BLaER1 treated with 17β-estradiol and CSF1 and Interleukin-3, amounts not matched to agents 10 nM and 100 nM (cell line): ENCODE measurements at regions not wholly inside any gene's neighbourhood (a gene's known extent, or its start where the extent isn't known, plus 50 kb on each side); places are given as distances from the start of the nearest gene placed in this dataset.

ENCODE experiments used
- H3K27ac ChIP-seq, 11 experiments: shearing (Covaris generic); formaldehyde crosslinking; 2 replicates each; pipeline ENCODE4 v1.8.1; 2022
- H3K27me3 ChIP-seq, 11 experiments: shearing (Covaris generic); formaldehyde crosslinking; 2 replicates each; pipeline ENCODE4 v1.8.1; 2022
- H3K36me3 ChIP-seq, 11 experiments: shearing (Covaris generic); formaldehyde crosslinking; 2 replicates each; pipeline ENCODE4 v1.8.1; 2022
- H3K4me1 ChIP-seq, 10 experiments: shearing (Covaris generic); formaldehyde crosslinking; 2 replicates each; pipeline ENCODE4 v1.8.1; 2022
- H3K4me2 ChIP-seq, 11 experiments: shearing (Covaris generic); formaldehyde crosslinking; 2 replicates each; pipeline ENCODE4 v1.8.1; 2022
- H3K4me3 ChIP-seq, 10 experiments: shearing (Covaris generic); formaldehyde crosslinking; 2 replicates each; pipeline ENCODE4 v1.8.1; 2022
- H3K9ac ChIP-seq, 11 experiments: shearing (Covaris generic); formaldehyde crosslinking; 2 replicates each; pipeline ENCODE4 v1.8.1; 2022
- H3K9me3 ChIP-seq, 11 experiments: shearing (Covaris generic); formaldehyde crosslinking; replicated peaks in 1 of 11; 2 replicates each; pipeline ENCODE4 v1.8.1; 2022
- H4K20me1 ChIP-seq, 11 experiments: shearing (Covaris generic); formaldehyde crosslinking; 2 replicates each; pipeline ENCODE4 v1.8.1; 2022
- Cebpa-rat ChIP-seq, 11 experiments: shearing (Covaris generic); IDR thresholded peaks; 2 replicates each; pipeline ENCODE4 v1.8.1; 2022

GRCh38 chr7:42699380-42700178, 212.3 kb downstream of the C7orf25 start:
- H4K20me1 ChIP-seq: no peaks in the 10 kb centered on the region
- no peak for TF ChIP-seq Cebpa-rat (IDR thresholded peaks at IDR 0.05)
- H3K27ac ChIP-seq: no peak overlapping the region
- H3K9ac ChIP-seq: no peak overlapping the region
- H3K9me3 ChIP-seq: no peaks in the 10 kb centered on the region
- no peaks in the 10 kb centered on the region for H3K27me3 ChIP-seq
- no peak overlapping the region for H3K4me3 ChIP-seq
- H3K4me2 ChIP-seq: no peak overlapping the region
- H3K36me3 ChIP-seq: no peaks in the 10 kb centered on the region
- H3K4me1 ChIP-seq: no peaks in the 10 kb centered on the region

GRCh38 chr7:42698600-42699374, 213.1 kb downstream of the C7orf25 start:
- Histone ChIP-seq H3K27ac (no peak overlapping the region), H3K4me1 (no peaks in the 10 kb centered on the region), H3K36me3 (no peaks in the 10 kb centered on the region), H3K27me3 (no peaks in the 10 kb centered on the region), H3K9me3 (no peaks in the 10 kb centered on the region), H3K4me3 (no peak overlapping the region), H4K20me1 (no peaks in the 10 kb centered on the region), H3K9ac (no peak overlapping the region), H3K4me2 (no peak overlapping the region)
- TF ChIP-seq Cebpa-rat (IDR thresholded peaks at IDR 0.05): no peak

GRCh38 chr7:42694894-42695507, 216.9 kb downstream of the C7orf25 start:
- peaks cover 0 to under 1% (median 0%) of the 10 kb centered on the region in 11 experiments; a peak in 1 of 22 replicates for H3K9me3 ChIP-seq
- no peak overlapping the region for H3K27ac ChIP-seq
- H3K4me2 ChIP-seq: no peak overlapping the region
- H4K20me1 ChIP-seq: no peaks in the 10 kb centered on the region
- TF ChIP-seq Cebpa-rat (IDR thresholded peaks at IDR 0.05): no peak
- no peaks in the 10 kb centered on the region for H3K27me3 ChIP-seq
- H3K36me3 ChIP-seq: no peaks in the 10 kb centered on the region
- H3K9ac ChIP-seq: no peak overlapping the region
- H3K4me3 ChIP-seq: no peak overlapping the region
- peaks cover 0 to 11% (median 0%) of the 10 kb centered on the region in 10 experiments; a peak in 1 of 20 replicates for H3K4me1 ChIP-seq

- Histone ChIP-seq H4K20me1 (no peaks in the 10 kb centered on the region), H3K4me2 (no peak overlapping the region), H3K27ac (no peak overlapping the region), H3K4me3 (no peak overlapping the region), H3K4me1 (peaks cover 0 to 11% (median 0%) of the 10 kb centered on the region in 10 experiments; a peak in 1 of 20 replicates), H3K9me3 (peaks cover 0 to 4% (median 0%) of the 10 kb centered on the region in 11 experiments; a peak in 1 of 22 replicates), H3K36me3 (no peaks in the 10 kb centered on the region), H3K27me3 (no peaks in the 10 kb centered on the region), H3K9ac (no peak overlapping the region)
- TF ChIP-seq Cebpa-rat (IDR thresholded peaks at IDR 0.05): no peak
Measured at GRCh38 chr7:42693722-42694121, 218.1 kb downstream of the C7orf25 start.

- H4K20me1 ChIP-seq: no peaks in the 10 kb centered on the region
- H3K4me2 ChIP-seq: 0 out of 22 replicates have a peak overlapping the region, but pooled peaks of 1 of the 11 experiments have one; percentile 23
- H3K9ac ChIP-seq: no peak overlapping the region
- H3K27ac ChIP-seq: no peak overlapping the region
- H3K4me1 ChIP-seq: peaks cover 0 to 11% (median 0%) of the 10 kb centered on the region in 10 experiments; a peak in 1 of 20 replicates
- no peaks in the 10 kb centered on the region for H3K36me3 ChIP-seq
- no peaks in the 10 kb centered on the region for H3K27me3 ChIP-seq
- H3K4me3 ChIP-seq: no peak overlapping the region
- H3K9me3 ChIP-seq: peaks cover 0 to 4% (median 0%) of the 10 kb centered on the region in 11 experiments; a peak in 1 of 22 replicates
- TF ChIP-seq Cebpa-rat (IDR thresholded peaks at IDR 0.05): no peak
Measured at GRCh38 chr7:42692621-42693020, 219.2 kb downstream of the C7orf25 start.

GRCh38 chr7:42690794-42691639, 220.9 kb downstream of the C7orf25 start:
- no peak overlapping the region for H3K9ac ChIP-seq
- H3K4me3 ChIP-seq: no peak overlapping the region
- TF ChIP-seq Cebpa-rat (IDR thresholded peaks at IDR 0.05): no peak
- peaks cover 0 to 4% (median 0%) of the 10 kb centered on the region in 11 experiments; a peak in 1 of 22 replicates for H3K9me3 ChIP-seq
- H3K36me3 ChIP-seq: no peaks in the 10 kb centered on the region
- no peaks in the 10 kb centered on the region for H4K20me1 ChIP-seq
- H3K27me3 ChIP-seq: no peaks in the 10 kb centered on the region
- no peak overlapping the region; a peak in 1 of 22 replicates for H3K4me2 ChIP-seq
- H3K27ac ChIP-seq: no peak overlapping the region
- peaks cover 0 to 11% (median 0%) of the 10 kb centered on the region in 10 experiments; a peak in 1 of 20 replicates for H3K4me1 ChIP-seq

GRCh38 chr7:42689626-42690025, 222.2 kb downstream of the C7orf25 start:
- Histone ChIP-seq H3K4me3 (no peak overlapping the region), H3K4me1 (peaks cover 0 to 11% (median 0%) of the 10 kb centered on the region in 10 experiments; a peak in 5 of 20 replicates), H3K27me3 (no peaks in the 10 kb centered on the region), H4K20me1 (no peaks in the 10 kb centered on the region), H3K36me3 (no peaks in the 10 kb centered on the region), H3K9ac (no peak overlapping the region), H3K27ac (no peak overlapping the region), H3K4me2 (no peak overlapping the region), H3K9me3 (peaks cover 0 to 4% (median 0%) of the 10 kb centered on the region in 11 experiments; a peak in 1 of 22 replicates)
- no peak for TF ChIP-seq Cebpa-rat (IDR thresholded peaks at IDR 0.05)

- H4K20me1 ChIP-seq: no peaks in the 10 kb centered on the region
- H3K9me3 ChIP-seq: peaks cover 0 to 4% (median 0%) of the 10 kb centered on the region in 11 experiments; a peak in 1 of 22 replicates
- no peak overlapping the region for H3K4me3 ChIP-seq
Measured at GRCh38 chr7:42688056-42688371, 223.9 kb downstream of the C7orf25 start.

More at GRCh38 chr7:42688056-42688371, 223.9 kb downstream of the C7orf25 start:
- Histone ChIP-seq H3K4me1 (peaks cover 0 to 9% (median 2%) of the 10 kb centered on the region in 10 experiments; a peak in 6 of 20 replicates), H3K4me2 (no peak overlapping the region), H3K36me3 (no peaks in the 10 kb centered on the region), H3K27me3 (no peaks in the 10 kb centered on the region), H3K9ac (no peak overlapping the region), H3K27ac (no peak overlapping the region)
- TF ChIP-seq Cebpa-rat (IDR thresholded peaks at IDR 0.05): no peak
